ENCODE measurements at regions not wholly inside any gene's neighbourhood (a gene's known extent, or its start where the extent isn't known, plus 50 kb on each side); places are given as distances from the start of the nearest gene placed in this dataset.
A peak's percentile ranks its signal among the peaks of the same experiment; 100 is the strongest.

GRCh38 chr21:29245104-29245643 lies 53.5 kb upstream of the BACH1 start:
- peak overlapping the region in 5 of 11 experiments; percentile 6 to 70 (median 61); a peak in 9 of 22 replicates for H3K9ac ChIP-seq
- H3K4me3 ChIP-seq: no peak overlapping the region
- peaks cover 0 to 30% (median 10%) of the 10 kb centered on the region in 11 experiments; a peak in 14 of 22 replicates for H3K9me3 ChIP-seq (replicated peaks in 1 of 11)
- H3K27ac ChIP-seq: peak overlapping the region in 8 of 11 experiments; percentile 23 to 90 (median 70); a peak in 13 of 22 replicates
- no peaks in the 10 kb centered on the region for H4K20me1 ChIP-seq
- peaks cover 0 to 96% (median 49%) of the 10 kb centered on the region in 10 experiments; a peak in 15 of 20 replicates for H3K4me1 ChIP-seq
- H3K27me3 ChIP-seq: no peaks in the 10 kb centered on the region
- TF ChIP-seq Cebpa-rat (IDR thresholded peaks at IDR 0.05): 0 out of 22 replicates have a peak, but pooled peaks of 2 of the 11 experiments have one; percentile 21 to 26
- H3K36me3 ChIP-seq: no peaks in the 10 kb centered on the region
- peak overlapping the region in 8 of 11 experiments; percentile 37 to 82 (median 74); a peak in 16 of 22 replicates for H3K4me2 ChIP-seq

GRCh38 chr21:29245863-29246262 lies 52.9 kb upstream of the BACH1 start:
- Histone ChIP-seq H3K4me2 (peak overlapping the region in 7 of 11 experiments; percentile 37 to 82 (median 76); a peak in 13 of 22 replicates), H3K9ac (peak overlapping the region in 2 of 11 experiments; percentile 64 to 70; a peak in 5 of 22 replicates), H3K27ac (peak overlapping the region in 7 of 11 experiments; percentile 23 to 90 (median 80); a peak in 12 of 22 replicates), H4K20me1 (no peaks in the 10 kb centered on the region), H3K36me3 (peaks cover 0 to 5% (median 0%) of the 10 kb centered on the region in 11 experiments; a peak in 1 of 22 replicates), H3K9me3 (replicated peaks in 1 of 11) (peaks cover 0 to 30% (median 12%) of the 10 kb centered on the region in 11 experiments; a peak in 13 of 22 replicates), H3K4me3 (no peak overlapping the region), H3K27me3 (no peaks in the 10 kb centered on the region), H3K4me1 (peaks cover 0 to 96% (median 48%) of the 10 kb centered on the region in 10 experiments; a peak in 15 of 20 replicates)
- TF ChIP-seq Cebpa-rat (IDR thresholded peaks at IDR 0.05): no peak

GRCh38 chr21:29246614-29247013 lies 52.1 kb upstream of the BACH1 start:
- Histone ChIP-seq H3K36me3 (peaks cover 0 to 5% (median 0%) of the 10 kb centered on the region in 11 experiments; a peak in 1 of 22 replicates), H3K27me3 (no peaks in the 10 kb centered on the region), H3K4me2 (peak overlapping the region in 6 of 11 experiments; percentile 36 to 78 (median 68); a peak in 10 of 22 replicates), H3K27ac (peak overlapping the region in 6 of 11 experiments; percentile 69 to 90 (median 82); a peak in 10 of 22 replicates), H3K4me1 (peaks cover 0 to 90% (median 48%) of the 10 kb centered on the region in 10 experiments; a peak in 15 of 20 replicates), H3K9me3 (replicated peaks in 1 of 11) (peaks cover 0 to 35% (median 7%) of the 10 kb centered on the region in 11 experiments; a peak in 12 of 22 replicates), H3K9ac (peak overlapping the region in 1 of 11 experiments; percentile 25; a peak in 1 of 22 replicates), H4K20me1 (no peaks in the 10 kb centered on the region), H3K4me3 (no peak overlapping the region)
- TF ChIP-seq Cebpa-rat (IDR thresholded peaks at IDR 0.05): no peak

- TF ChIP-seq Cebpa-rat (IDR thresholded peaks at IDR 0.05): no peak
- Histone ChIP-seq H3K9ac (peak overlapping the region in 5 of 11 experiments; percentile 43 to 75 (median 75); a peak in 8 of 22 replicates), H3K27ac (peak overlapping the region in 8 of 11 experiments; percentile 48 to 90 (median 80); a peak in 13 of 22 replicates), H4K20me1 (no peaks in the 10 kb centered on the region), H3K27me3 (no peaks in the 10 kb centered on the region), H3K4me1 (peaks cover 0 to 75% (median 48%) of the 10 kb centered on the region in 10 experiments; a peak in 15 of 20 replicates), H3K36me3 (peaks cover 0 to 12% (median 0%) of the 10 kb centered on the region in 11 experiments; a peak in 7 of 22 replicates), H3K4me2 (peak overlapping the region in 7 of 11 experiments; percentile 18 to 74 (median 61); a peak in 11 of 22 replicates), H3K4me3 (no peak overlapping the region), H3K9me3 (replicated peaks in 1 of 11) (peaks cover 5 to 48% (median 16%) of the 10 kb centered on the region in 11 experiments)
These were observed 50.6 kb upstream of the BACH1 start for GRCh38 chr21:29248124-29248523.

All from BLaER1 treated with 17β-estradiol and CSF1 and Interleukin-3, amounts not matched to agents 10 nM and 100 nM (cell line).